Ovary (tissue), 3 donors: ENCODE measurements at regions not wholly inside any gene's neighbourhood (a gene's known extent, or its start where the extent isn't known, plus 50 kb on each side); places are given as distances from the start of the nearest gene placed in this dataset.

Experiments
- CTCF ChIP-seq, 3 donors: fragments of 450-650 bp in 2 of 3; fragments of 200-600 bp in 1 of 3; IDR thresholded peaks; one replicate each; pipeline versions ENCODE4 v1.5.1 to v1.8.0; 2016 to 2022; ENCODE audit warnings: antibody characterized with exemption in 3 of 3, mild to moderate bottlenecking in 1 of 3
- POLR2A ChIP-seq: fragments of 450-650 bp; IDR thresholded peaks from one replicate; pipeline ENCODE4 v1.6.1; 2017; ENCODE audit warnings: antibody characterized with exemption, mild to moderate bottlenecking, moderate library complexity
- donor health status: DM: no; HTN: no; CAD: no.

- TF ChIP-seq POLR2A (no peak), CTCF (IDR thresholded peaks at IDR 0.05) (no peak)
Measured at GRCh38 chr2:6630209-6630608, 235.5 kb downstream of the CMPK2 start.
